ENCODE measurements at regions not wholly inside any gene's neighbourhood (a gene's known extent, or its start where the extent isn't known, plus 50 kb on each side); places are given as distances from the start of the nearest gene placed in this dataset.

GRCh38 chr2:150140777-150141176 lies 346.7 kb downstream of the RND3 start:
- TF ChIP-seq, protein P1, sequence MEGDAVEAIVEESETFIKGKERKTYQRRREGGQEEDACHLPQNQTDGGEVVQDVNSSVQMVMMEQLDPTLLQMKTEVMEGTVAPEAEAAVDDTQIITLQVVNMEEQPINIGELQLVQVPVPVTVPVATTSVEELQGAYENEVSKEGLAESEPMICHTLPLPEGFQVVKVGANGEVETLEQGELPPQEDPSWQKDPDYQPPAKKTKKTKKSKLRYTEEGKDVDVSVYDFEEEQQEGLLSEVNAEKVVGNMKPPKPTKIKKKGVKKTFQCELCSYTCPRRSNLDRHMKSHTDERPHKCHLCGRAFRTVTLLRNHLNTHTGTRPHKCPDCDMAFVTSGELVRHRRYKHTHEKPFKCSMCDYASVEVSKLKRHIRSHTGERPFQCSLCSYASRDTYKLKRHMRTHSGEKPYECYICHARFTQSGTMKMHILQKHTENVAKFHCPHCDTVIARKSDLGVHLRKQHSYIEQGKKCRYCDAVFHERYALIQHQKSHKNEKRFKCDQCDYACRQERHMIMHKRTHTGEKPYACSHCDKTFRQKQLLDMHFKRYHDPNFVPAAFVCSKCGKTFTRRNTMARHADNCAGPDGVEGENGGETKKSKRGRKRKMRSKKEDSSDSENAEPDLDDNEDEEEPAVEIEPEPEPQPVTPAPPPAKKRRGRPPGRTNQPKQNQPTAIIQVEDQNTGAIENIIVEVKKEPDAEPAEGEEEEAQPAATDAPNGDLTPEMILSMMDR (conservative IDR thresholded peaks at IDR 0.05): no peak
- no peak for TF ChIP-seq ZFX (IDR thresholded peaks at IDR 0.05)

All from C4-2B (cell line).